Pulmonary artery endothelial cell (primary cell): ENCODE measurements at regions not wholly inside any gene's neighbourhood (a gene's known extent, or its start where the extent isn't known, plus 50 kb on each side); places are given as distances from the start of the nearest gene placed in this dataset.
"Not testable (repeated sequence)": the region's sequence is repeated elsewhere in the genome, so short reads cannot be mapped to it uniquely, and the experiment has no call there.

Experiments used
- DNase-seq: peaks from one replicate; pipeline ENCODE4 v3.0.0-alpha.2; 2011; ENCODE audit warnings: low read depth, low spot score

DNA sequence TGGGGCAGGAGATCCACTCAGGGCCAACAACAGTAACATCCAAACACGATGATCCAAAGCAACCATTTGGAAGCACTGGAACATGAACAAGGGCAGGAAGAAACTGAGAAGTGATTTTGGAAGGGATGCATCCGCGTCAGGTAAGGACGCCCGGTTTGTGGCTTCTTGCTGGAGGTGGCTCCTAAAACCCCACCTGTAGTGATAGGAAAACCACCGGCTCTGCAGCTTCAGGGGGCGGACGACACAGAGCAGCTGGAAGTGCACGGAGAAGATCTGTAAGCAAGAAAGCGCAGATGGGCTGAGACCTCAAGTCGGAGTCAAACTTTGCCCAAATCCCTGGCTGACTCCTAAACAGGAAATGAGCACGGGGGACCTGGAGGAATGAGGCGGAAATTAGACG, 1066.1 kb downstream of the BRD1 start:
- no peak for DNase-seq

GRCh38 chr22:48760481-48761390, 1066.9 kb downstream of the BRD1 start:
- DNase-seq = no peak

GRCh38 chr22:48758881-48759875, 1068.5 kb downstream of the BRD1 start:
- no peak for DNase-seq

GRCh38 chr22:48757985-48758561, 1069.6 kb downstream of the BRD1 start:
- DNase-seq = no peak

GRCh38 chr22:48757581-48757980, 1070.1 kb downstream of the BRD1 start:
- DNase-seq = no peak

DNA sequence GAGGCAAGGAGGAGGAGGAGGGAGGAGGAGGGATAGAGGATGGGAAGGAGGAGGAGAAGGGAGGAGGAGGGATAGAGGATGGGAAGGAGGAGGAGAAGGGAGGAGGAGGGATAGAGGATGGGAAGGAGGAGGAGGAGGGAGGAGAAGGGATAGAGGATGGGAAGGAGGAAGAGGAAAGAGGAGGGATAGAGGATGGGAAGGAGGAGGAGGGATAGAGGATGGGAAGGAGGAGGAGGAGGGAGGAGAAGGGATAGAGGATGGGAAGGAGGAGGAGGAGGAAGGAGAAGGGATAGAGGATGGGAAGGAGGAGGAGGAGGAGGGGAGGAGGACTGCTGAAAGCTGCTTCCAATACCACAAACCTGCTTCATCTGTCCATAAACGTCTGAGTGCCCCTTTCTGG, 1070.5 kb downstream of the BRD1 start:
- not testable (repeated sequence) for DNase-seq

DNA sequence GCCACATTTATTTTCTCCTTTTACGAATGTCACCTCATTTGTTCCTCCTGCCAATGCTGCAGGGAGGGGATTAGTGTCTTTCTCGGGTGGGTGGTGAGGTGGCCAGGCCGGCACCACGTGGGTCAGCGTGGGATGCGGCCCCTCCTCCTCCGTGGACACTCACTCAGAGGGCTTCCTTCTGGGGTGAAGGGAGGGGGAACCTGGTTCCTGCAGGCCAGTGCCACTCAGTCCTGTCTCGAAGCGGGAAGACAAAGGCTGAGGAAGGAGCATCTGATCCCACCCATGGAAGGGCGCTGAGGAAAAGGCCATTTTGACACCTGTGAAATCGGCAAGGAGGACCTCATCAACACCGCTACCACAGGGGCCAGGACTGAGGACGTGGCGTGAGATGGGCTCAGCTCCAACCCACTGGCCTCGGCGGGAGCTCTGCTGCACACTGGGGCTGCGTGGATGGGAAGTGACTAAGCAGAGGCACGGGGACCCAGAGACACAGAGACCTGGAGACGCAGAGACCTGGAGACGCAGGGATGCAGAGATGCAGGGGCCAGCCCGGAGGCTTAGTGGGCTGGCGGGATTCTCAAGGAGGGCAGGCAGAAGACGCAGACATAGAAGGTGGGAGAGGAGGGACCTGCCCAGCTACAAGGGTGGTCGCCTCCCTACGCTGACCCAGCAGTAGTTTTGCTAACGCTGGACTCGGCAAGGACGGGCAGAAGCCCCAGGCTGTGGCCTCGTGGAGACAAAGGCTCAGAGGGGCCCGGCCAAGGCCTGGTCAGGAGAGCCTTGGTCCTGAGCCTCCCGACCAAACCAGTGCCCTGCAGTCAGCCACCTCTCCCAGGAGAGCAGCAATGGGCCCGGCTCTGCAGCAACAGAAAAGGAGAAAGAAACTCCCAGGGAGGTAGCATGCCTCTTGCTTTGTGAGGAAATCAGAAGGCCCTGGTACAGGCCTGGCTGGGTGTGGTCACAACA, 1071.2 kb downstream of the BRD1 start:
- DNase-seq = no peak

DNA sequence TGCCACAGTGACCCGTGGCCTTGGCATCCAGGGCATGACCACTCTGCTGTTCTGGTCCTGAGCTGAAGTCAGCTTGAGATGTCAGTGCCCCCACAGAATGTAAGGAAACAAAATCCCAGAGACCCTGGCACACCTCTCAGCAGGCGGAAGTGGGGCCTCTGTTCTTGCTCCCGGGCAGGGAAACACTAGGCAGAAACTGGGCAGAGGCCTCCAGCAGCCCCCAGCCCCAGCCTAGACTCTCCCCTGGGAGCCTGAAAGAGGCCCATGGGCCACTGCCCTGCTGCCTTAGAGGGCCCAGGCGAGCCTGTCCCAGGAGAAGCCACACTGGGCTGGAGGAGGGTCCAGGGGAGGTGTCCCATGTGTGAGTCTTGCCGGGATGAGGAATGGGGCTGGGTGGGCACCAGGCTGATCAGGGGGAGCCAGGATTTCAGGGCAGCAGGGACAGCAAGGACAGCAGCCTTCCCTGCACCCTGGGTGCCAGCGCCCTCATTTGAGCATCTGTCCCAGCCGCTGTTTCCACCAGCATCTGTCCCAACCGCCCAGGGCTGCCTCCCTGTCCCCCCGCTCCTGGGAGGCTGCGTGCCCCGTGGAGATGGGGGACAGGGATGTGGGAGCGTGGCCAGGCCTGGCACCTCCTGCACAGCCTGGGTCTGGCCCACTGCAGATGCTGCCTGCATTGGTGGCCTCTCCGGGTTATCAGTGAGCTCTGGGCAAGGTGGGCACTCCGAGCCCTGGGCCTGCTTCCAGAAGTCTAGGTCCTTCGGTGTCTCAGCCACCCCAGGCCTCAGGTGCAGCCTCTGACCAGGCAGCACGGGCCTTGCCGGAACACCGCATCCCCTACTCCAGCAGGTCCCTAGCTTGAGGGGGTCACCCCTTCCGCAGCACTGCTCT, 1072.4 kb downstream of the BRD1 start:
- DNase-seq = no peak

GRCh38 chr22:48754611-48755058, 1073.0 kb downstream of the BRD1 start:
- DNase-seq = no peak

DNA sequence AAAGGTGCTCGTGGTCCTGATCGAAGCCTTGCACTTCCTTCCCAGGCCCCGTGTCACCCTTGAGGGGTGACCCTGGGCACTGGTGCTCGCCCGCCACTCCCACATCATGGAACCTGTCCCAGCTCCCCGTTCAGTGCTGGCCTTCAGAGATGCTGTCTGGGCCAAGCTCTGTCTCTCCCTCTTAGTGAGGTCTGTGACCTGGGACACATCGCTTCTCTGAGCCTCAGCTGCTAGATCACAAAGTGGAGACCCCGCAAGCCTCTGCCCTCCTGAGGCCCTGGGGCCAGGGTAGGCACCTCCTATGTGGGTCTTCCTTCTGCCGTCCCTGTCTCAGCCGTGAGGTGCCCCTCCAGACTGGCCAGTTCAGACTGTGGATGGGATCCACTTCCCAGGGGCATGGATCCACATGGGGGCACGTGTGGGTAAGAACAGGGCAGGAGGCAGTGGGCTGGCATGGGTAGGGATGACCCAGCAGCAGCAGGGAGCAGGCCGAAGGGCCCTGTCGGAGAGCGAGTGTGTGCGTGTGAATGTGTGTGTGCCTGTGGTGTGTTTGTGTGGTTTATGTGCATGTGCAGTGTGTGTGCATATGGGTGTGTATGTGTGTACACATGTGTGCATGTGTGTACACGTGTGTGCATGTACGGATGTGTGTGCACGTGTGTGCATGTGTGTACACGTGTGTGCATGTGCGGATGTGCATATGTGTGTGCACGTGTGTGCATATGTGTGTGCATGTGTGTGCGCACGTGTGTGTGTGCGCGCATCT, 1073.7 kb downstream of the BRD1 start:
- DNase-seq = no peak

- DNase-seq = no peak
These were observed 1074.3 kb downstream of the BRD1 start for GRCh38 chr22:48753381-48753730.

GRCh38 chr22:48752451-48753380, 1075.0 kb downstream of the BRD1 start:
- DNase-seq = no peak

DNA sequence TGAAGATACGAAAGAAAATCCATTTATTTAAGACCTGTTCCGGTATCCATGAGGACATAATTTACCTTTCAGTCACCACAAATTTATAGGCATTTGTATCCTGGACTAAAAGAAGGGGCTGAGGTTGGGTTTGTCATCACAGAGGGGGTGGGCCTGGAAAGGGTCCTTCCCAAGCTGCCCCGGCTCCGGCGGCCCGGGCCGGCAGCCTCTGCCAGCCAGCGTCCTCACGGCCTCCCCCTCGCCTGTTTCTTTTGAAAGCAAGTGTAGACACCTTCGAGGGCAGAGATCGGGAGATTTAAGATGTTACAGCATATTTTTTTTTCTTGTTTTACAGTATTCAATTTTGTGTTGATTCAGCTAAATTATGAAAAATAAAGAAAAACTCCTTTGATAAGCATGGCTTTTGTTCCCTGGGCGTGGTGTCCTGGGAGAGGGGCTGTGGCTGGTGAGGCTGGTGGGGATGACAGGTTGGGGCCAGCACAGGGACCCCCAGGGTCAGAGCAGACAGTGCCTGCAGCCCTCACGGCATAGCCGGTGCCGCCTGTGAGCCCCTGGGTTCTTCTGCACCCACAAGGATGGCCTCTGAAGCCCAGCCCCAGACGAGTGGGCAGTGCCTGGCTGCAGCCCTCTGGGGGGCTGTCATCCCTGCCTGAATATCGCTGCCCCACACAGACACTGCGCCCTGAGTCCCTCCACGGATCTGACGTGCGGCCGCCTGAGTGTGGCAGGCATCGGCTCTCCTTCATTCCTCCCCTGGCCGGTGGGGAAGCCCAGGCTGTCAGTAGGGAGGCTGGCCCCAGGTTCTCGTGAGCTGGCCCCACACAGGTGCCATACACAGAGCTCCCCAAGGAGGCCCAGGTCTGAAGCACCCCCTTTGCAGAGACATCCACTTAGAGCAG, 1075.9 kb downstream of the BRD1 start:
- DNase-seq = no peak

DNA sequence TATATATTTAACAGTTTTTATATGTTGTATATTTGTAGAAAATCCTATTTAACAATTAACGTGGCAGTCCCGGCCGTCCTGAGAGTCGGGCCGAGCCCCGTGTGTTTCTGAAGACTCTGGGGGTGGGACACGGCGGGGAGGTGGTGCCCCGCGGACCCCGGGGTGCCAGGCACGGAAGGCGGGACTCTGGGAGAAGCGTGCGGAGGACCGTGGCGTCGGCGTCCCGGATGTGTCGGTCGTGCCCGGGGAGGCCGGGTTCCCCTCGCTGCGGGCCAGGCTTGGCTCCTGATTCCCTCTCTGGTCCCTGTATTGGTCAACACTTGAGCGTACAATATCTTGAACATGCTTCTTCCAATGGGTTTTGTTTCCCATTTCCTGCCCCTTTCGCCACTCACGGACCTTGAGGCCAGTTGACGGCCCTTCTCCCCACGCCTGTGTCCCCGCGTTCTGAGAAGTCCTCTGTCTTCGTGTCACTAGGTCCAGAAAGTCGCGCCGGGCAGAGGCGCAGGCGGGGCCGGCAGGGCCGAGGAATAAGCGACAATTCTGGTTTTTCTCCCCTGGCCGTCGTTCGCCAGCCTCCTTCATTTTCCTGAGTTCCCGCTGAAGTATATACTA, 1076.7 kb downstream of the BRD1 start:
- no peak for DNase-seq

- no peak for DNase-seq
These were observed 1077.4 kb downstream of the BRD1 start for GRCh38 chr22:48750282-48750681.

GRCh38 chr22:48749555-48750227, 1078.0 kb downstream of the BRD1 start:
- DNase-seq = no peak
